ENCODE measurements at regions not wholly inside any gene's neighbourhood (a gene's known extent, or its start where the extent isn't known, plus 50 kb on each side); places are given as distances from the start of the nearest gene placed in this dataset.

DNA sequence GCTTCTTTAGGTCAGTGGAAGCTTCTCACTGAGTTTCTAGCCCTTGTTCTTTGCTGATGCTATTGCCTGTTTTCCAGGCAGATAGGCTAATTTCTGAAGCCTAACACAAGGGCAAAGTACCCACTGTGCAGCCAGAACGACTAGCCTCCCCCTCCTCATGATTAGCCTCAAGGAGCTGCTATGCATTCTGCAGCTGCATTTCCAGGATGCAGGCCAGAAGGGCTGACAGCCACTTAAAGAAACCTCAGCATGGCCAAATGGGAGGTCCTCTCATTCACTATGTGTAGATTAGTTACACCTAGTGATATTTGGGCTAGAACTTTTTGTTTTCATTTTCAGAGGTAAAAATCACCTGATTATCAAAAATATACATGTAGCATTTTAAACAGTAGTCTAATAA is 216.0 kb downstream of the RAD51AP2 start:
- TF ChIP-seq, protein P1, sequence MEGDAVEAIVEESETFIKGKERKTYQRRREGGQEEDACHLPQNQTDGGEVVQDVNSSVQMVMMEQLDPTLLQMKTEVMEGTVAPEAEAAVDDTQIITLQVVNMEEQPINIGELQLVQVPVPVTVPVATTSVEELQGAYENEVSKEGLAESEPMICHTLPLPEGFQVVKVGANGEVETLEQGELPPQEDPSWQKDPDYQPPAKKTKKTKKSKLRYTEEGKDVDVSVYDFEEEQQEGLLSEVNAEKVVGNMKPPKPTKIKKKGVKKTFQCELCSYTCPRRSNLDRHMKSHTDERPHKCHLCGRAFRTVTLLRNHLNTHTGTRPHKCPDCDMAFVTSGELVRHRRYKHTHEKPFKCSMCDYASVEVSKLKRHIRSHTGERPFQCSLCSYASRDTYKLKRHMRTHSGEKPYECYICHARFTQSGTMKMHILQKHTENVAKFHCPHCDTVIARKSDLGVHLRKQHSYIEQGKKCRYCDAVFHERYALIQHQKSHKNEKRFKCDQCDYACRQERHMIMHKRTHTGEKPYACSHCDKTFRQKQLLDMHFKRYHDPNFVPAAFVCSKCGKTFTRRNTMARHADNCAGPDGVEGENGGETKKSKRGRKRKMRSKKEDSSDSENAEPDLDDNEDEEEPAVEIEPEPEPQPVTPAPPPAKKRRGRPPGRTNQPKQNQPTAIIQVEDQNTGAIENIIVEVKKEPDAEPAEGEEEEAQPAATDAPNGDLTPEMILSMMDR (IDR thresholded peaks at IDR 0.05): no peak
- TF ChIP-seq POLR2A (IDR thresholded peaks at IDR 0.05): no peak
